GM11168 (cell line): ENCODE measurements at regions not wholly inside any gene's neighbourhood (a gene's known extent, or its start where the extent isn't known, plus 50 kb on each side); places are given as distances from the start of the nearest gene placed in this dataset.
"Not testable (repeated sequence)": the region's sequence is repeated elsewhere in the genome, so short reads cannot be mapped to it uniquely, and the experiment has no call there.

Source experiments
- in situ Hi-C: fragments of 300-500 bp; cut with MboI; formaldehyde crosslinking; loops from one replicate; pipeline ENCODE4 v1.12.0; 2022; ENCODE audit warnings: low sequenced_read_pairs; ENCODE audit not compliant: unreplicated experiment

DNA sequence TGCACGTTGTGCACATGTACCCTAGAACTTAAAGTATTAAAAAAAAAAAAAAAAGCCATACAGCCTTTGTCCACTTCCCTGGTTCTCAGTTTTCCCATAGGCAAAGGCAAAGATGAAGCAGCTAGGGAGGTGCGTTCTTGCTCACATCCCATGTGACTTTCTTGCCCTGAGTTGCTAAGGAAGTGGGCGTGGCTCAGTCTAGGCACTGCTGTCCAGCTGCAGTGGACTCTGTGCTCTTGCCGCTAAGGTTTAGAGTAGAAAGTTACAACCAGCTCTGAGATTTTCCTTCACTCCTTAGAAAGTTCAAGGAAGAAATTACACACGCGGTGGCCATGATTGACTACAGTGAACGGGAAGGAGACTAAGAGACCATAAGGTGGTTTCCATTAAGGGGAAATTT is 144.7 kb downstream of the NAA11 start:
- in situ Hi-C loops: no loop called here

DNA sequence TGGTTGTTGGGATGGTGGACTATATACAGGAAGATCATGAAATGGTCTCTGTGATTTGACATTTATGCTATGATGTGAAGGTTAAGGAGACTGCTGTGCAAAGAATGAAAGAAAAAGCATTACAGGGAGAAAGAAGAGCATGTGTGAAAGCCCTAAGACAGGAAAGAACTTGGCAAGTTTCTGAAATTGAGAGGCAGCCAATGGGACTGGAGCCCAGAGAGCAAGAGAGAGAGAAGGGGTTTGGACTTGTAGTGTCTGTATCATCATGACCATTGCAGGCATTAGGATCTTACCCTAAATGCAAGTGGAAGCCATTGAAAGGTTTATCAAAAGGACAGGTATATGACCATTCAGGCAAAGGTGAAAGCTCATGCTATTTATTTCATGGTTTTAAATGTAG is 147.1 kb downstream of the NAA11 start:
- in situ Hi-C loops: no loop called here

DNA sequence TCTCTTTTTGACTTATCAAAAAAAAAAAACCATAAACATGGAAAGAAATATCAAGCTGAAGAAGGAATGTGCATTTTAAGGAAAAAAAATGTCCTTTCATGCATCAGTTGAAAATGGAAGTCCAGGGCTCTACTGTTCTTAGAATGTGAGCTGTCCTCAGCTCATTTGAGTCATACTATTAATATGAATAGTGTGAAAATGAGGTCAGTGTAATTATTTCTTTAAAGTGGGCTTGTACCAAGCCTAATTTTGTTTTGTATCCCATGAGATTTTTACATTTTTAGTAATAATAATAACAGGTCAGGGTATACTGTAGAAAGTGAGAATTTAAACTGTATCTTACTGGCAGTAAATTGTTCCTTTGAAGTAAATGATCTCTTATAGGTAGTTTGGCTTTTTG is 148.5 kb downstream of the NAA11 start:
- in situ Hi-C loops: no loop called here

DNA sequence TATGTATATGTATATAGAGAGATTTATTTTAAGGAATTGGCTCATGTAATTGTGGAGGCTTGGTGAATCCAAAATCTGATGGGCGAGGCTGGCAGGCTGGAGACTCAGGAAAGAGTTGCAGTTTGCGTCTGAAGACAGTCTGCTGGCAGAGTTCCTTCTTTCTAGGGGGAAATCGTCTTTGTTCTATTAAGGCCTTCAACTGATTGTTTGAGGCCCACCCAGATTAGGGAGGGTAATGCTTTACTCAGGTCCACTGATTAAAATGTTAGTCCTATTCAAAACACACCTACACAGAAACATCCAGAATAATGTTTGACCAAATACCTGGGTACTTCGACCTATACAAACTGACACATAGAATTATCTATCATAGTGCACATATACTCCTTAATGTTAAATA is 149.5 kb downstream of the NAA11 start:
- in situ Hi-C loops: no loop called here

DNA sequence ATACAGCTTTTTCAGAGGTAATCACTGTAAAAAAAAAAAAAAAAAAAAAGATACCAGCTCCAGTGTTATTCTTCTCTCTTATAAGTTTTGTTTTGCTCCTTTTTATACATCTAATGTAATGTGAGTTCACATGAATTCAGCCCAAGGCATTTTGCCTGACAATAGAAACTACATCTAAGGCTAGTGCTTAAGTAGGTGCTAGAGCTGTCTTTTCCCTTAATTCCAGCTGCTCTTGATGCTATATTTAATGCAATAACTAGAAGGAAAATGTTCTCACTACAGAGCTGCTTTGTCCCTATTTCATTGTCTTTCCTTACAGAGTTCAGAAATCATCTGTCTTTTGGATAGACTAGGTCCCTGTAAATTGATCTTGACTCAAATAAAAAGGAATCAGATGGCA is 150.1 kb downstream of the NAA11 start:
- in situ Hi-C loops: no loop called here

DNA sequence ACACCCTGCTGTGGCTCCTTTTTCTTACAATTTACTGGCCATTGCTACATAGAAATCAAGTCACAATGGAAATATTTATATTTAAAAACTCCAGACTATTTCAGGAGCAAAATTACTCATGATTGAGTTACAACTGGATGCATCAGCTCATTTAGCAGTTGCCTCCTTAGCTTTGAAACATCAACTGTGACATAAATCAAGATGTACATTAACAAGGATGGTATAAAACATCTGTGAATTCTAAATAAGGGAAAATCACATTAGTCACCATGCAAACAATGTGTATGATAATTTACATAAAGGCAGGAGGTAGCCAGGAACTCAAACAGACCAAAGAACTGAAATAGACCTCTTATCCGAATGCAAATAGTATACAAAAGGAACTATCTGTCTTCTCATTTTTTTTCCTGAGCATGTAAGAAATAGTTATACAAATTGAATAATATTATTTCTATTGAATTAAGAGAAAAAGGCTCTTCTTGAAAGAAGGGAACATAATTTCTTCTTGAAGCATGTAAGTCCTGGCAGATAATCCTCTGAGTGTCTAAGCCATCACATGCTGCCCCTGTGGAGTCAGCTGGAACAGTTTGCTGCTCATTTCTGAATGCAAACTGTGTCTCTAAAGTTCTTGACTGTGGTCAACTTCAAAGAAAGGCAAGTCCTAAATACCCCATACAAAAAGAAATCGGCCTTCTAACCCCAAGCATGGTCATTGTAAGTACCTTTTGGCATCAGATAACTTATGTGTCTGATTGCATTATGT is 151.2 kb downstream of the NAA11 start:
- in situ Hi-C loops: no loop called here

DNA sequence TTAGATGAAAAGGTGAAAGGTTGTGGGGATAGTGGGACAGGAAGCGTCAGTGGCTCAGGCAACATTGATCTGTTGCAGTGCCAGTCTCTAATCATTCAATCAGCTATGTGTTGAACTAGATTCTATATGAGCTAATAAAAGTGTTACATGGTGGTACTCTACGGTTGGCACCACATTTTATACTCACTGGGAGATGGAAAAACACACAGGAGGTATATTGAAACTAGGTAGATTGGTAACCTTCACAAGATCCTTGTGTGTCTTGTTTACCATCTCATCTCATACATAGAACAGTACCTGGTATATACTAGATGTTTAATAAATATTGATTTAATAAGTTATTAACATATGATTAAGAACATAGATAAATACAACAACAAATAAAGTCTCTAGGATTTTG is 152.7 kb downstream of the NAA11 start:
- in situ Hi-C loops: no loop called here

DNA sequence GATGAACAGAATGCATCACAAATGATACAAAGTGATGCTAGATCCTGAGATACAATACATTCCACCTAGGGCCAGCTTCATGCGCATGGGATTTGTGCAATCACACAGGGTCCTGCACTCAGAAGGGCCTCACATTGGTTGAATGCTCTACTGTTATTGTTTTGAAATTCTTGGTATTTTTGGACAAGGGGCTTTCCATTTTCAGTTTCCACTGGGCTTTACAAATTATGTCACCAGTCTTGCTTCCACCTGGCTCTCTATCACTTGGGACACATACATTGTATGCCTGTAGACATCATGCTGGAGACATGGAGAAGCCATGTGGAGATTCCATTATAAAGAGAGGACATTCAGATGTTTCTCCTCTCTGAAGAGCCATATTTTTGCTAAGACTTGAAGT is 155.8 kb downstream of the NAA11 start:
- in situ Hi-C loops: no loop called here

DNA sequence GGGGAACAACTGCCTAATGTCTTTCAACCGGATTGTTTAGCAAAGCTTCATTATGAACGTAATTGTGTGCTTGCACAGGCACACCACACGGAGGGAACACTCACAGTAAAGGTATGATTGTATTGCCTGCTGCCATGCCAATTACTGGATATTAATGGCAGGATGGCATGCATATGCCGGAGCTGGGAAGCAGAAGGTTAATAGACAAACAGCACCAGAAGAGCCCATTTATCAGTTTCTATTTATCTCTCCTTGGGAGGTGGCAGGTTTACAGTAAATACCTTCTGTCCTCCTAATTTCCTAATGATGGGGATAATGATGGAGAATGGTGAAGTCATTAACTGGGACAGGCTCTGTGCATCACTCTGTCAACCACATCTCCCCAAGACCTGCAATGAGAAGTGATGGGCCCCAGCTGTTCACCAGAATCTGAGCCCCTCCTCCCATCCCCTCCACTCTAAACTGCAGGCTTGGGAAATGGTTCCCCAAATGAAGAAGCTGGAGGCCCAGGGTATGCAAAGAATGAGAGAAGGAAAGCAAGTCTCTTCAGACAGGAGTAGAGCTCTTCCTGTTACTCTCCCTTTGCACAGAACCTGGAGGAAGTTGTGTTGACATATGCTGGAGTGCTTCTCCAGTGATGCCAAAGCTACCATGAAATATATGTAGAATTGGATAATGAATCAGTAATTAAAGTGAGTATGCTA is 160.8 kb downstream of the NAA11 start:
- in situ Hi-C loops: no loop called here

DNA sequence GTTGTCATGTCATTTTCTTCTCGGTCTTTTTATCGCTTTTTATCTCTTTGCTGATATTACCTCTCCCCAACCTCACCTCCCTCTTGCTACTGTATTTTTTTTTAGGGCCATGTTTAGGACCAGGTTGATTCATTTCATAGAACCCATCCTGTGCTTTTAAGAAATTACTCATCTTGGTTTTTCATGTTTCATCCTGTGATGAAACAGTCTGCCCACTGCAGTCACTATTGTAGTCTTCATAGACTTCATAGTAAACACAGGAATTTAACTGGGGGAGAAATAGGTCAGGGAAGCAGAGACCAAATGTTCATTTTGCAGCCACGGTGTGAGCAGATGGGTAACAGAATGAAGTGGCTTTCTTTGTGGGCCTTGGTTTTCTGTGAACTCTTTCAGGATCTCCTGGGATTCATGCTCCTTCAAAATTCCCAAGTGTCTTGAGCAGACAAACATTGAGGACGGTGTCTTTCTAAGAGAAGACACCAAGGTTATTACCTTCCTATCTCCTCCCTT is 161.8 kb downstream of the NAA11 start:
- in situ Hi-C loops: no loop called here

DNA sequence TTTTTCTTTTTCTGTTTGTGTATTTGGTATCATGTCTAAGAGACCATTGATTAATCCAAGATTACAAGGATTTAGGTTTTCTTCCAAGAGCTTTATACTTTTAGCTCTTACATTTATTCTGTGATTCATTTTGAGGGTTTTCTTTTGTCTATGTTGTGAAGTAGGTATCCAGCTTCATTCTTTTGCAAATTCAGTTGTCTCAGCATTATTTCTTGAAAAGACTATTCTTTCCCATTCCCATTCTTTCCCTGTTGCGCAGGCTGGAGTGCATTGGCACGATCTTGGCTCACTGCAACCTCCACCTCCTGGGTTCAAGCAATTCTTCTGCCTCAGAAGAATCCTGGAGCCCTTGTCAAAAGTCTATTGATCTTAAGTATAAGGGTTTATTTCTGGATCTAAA is 164.9 kb downstream of the NAA11 start:
- in situ Hi-C loops: no loop called here

DNA sequence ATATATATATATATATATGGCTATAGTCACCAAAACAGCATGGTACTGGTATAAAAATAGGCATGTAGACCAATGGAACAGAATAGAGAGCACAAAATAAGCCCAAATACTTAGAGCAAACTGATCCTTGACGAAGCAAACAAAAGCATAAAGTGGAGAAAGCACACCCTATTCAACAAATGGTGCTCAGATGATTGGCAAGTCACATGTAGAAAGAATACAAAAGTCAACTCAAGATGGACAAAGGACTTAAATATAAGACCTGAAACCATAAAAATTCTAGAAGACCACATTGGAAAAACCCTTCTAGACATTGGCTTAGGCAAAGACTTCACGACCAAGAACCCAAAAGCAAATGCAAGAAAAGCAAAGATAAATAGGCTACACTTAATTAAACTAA is 167.2 kb downstream of the NAA11 start:
- in situ Hi-C loops: not testable (repeated sequence)

DNA sequence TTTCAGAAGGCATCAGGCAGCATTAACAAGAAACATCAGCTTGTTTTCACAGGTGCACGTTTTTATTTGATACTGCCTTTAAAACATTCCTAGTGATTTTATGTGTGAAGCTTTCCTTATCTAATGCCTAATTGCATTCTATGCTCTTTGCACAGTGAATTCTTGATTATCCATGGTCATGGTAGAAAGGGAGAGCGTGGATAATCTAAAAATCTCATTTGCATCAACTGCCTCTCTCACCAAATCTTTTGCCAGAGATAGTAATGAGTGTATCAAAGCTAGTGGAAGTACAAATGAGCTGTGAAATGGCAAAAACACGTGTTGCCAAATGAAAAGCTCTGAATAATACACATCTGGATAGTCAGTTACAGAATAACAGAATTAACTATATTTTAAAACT is 170.5 kb downstream of the NAA11 start:
- in situ Hi-C loops: no loop called here

DNA sequence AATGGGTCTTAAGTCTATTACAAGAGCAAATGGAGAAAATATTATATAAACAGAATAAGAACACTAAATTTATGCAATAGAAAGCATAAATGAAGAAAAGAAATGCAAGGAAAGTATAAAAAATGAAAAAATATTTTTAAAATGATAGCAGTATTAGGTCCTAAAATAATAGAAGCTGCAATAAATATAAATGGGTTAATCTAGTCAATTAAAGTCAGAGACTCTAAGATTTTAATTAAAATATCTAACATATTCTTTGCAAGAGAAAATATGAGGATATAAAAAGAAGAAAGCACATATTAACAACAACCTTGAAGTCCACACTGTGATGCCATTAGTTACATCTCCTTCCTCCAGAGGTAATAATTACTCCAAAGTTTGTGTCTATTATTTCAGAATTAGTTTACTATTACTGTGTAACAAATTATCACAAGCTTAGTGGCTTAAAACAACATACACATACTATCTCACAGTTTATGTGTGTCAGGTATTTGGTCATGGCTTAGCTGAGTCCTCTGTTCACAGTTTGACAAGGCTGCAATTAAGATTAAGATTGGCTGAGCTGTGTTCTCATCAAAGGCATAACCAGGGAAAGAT is 174.9 kb downstream of the NAA11 start:
- in situ Hi-C loops: no loop called here

DNA sequence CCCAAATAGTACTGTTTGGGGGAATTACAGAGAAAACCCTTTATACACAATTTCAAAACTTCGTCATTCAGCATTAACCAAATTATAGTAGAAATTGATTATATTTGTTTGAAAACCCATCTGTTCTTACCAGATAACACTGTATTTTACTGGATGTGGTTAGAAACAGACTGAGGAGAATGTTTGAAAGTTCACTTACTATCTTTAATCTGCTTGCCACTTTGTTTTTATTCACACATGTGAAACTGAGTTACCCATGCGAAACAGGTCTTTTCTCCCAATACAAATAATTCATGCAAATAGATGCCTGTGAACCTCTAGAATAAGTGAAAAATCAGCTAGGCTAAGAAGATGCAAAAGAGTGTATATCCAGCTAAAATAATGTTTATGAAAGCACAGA is 177.5 kb downstream of the NAA11 start:
- in situ Hi-C loops: no loop called here

DNA sequence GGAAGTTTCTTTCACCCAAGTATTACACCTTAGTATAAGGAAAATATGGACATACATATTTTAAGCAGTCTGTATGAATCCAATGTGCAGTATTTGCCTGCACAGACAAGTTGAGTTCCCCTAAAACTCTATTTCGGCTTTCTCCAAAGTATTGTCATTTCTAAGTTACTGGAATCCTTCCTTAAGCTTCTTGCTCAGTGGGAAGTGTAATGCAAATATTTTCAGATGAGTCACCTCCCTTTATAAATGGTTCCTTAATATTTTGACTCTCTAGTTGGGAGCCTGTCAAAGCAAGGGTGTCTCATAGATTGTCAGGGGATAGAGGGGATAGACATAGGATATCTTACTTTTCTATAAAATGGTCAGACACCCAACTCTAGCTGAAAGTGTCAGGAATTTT is 178.6 kb downstream of the NAA11 start:
- in situ Hi-C loops: no loop called here

DNA sequence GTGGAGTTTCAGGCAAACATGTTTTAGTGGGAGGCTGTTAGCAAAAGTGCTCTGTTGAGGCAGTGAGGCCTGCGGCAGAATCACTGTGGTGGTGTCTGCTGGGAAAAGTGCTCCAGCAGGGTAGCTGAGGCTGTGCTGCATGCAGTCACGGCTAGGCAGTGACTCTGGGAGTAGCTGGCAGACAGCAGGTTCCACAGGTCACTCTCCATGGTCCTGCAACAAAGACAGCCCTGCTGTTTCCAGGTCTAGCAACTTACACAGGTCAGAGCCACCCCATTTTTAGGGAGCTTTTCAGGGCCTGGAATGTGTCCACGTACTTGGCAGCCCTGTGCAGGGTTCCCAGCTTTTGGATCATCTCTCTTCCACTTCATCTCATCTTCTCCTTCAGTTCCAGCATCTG is 184.3 kb downstream of the NAA11 start:
- in situ Hi-C loops: no loop called here

DNA sequence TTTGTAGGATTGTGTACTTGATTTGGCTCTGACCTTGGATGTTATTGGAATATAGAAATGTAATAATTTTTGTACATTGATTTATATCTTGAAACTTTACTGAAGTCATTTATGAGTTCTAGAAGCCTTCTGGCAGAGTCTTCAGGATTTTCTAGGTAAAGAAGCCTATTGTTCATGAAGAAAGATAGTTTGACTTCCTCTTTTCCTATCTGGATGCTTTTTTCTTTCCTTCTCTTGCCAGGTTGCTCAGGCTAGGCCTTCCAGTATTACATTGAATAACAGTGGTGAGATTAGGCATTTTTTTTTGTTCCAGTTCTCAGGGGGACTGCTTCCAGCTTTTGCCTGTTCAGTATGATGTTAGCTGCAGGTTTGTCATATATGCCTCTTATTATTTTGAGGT is 191.1 kb downstream of the NAA11 start:
- in situ Hi-C loops: no loop called here

DNA sequence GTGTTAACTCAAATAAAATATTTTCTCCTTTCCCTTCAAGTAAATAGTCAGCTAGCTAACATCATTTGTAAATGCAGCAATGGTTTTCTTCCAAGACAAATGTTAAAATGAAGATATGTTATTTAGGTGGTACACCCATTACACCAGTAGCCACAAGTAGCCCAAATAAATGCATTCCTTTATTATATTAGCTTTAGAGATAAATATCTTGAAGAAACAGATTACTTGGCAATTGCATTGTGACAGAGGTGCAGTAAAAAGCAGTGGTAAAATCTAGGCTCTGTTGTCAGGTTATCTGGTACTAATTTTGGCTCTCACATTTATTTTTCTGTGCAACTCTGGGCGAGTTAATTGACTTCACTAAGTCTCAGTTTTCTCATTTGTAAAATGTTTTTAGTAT is 193.0 kb downstream of the NAA11 start:
- in situ Hi-C loops: no loop called here

DNA sequence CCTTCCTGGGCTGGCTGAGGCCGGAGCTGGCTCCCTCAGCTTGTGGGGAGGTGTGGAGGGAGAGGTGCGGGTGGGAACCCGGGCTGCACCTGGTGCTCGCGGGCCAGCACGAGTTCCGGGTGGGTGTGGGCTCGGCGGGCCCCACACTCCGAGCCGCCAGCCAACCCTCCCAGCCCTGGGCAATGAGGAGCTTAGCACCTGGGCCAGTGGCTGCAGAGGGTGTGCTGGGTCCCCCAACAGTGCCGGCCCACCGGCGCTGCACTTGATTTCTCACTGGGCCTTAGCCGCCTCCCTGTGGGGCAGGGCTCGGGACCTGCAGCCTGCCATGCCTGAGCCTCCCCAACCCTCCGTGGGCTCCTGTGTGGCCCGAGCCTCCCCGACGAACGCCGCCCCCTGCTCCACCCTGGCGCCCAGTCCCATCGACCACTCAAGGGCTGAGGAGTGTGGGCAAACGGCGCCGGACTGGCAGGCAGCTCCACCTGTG is 182.7 kb upstream of the PAQR3 start:
- in situ Hi-C loops: no loop called here

DNA sequence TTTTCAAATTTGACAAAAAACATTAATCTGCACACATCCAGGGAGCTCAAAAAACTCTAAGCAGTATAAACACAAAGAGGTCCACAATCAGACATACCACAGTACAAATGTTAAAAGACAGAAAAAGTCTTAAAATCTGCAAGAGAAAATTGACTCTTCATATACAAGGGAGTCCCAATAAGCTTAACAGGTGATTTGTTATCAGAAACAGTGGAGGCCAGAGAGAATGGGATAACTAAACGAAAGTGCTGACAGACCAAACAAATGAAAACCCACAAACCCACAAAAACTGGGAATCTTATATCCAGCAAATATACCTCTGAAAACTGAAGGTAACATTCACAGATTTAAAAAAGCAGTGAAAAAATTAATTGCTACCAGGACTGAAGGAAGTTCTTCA is 182.0 kb upstream of the PAQR3 start:
- in situ Hi-C loops: no loop called here
